HFFc6 (cell line): ENCODE measurements at regions not wholly inside any gene's neighbourhood (a gene's known extent, or its start where the extent isn't known, plus 50 kb on each side); places are given as distances from the start of the nearest gene placed in this dataset.

Source experiments
- DNase-seq: peaks from one replicate; pipeline ENCODE4 v3.0.0-alpha.2; 2018
- H3K27ac Mint-ChIP-seq: 2 replicates; pipeline ENCODE4 v1.8.0; 2020; ENCODE audit warnings: mild to moderate bottlenecking, mixed read lengths
- H3K27me3 Mint-ChIP-seq: 2 replicates; pipeline ENCODE4 v1.8.0; 2021; ENCODE audit warnings: mild to moderate bottlenecking, moderate library complexity, mixed read lengths; ENCODE audit not compliant: insufficient read depth
- H3K36me3 Mint-ChIP-seq: 2 replicates; pipeline ENCODE4 v1.8.0; 2021; ENCODE audit warnings: low read depth, mixed read lengths
- H3K4me1 Mint-ChIP-seq: 2 replicates; pipeline ENCODE4 v1.8.0; 2020; ENCODE audit warnings: low read depth, mixed read lengths
- H3K4me3 Mint-ChIP-seq: 2 replicates; pipeline ENCODE4 v1.8.0; 2020; ENCODE audit warnings: mild to moderate bottlenecking, moderate library complexity, mixed read lengths
- H3K9me3 Mint-ChIP-seq: 2 replicates; pipeline ENCODE4 v1.8.0; 2020; ENCODE audit warnings: mild to moderate bottlenecking, mixed read lengths
- CTCF ChIP-seq: fragments of 200-600 bp; sonication (generic); IDR thresholded peaks from 2 replicates; pipeline ENCODE4 v1.5.0; 2021; ENCODE audit warnings: antibody characterized with exemption, mild to moderate bottlenecking

- H3K4me3 Mint-ChIP-seq: no peak overlapping the region
- no peak for DNase-seq
- 0 out of 2 replicates have a peak, but pooled peaks cover 2% of the 10 kb centered on the region for H3K27me3 Mint-ChIP-seq
- peaks cover 47% of the 10 kb centered on the region for H3K4me1 Mint-ChIP-seq
- H3K9me3 Mint-ChIP-seq: no peaks in the 10 kb centered on the region
- H3K36me3 Mint-ChIP-seq: peaks cover 5% of the 10 kb centered on the region; the same call in 1 of the 2 replicates
- TF ChIP-seq CTCF: no peak
- no peak overlapping the region for H3K27ac Mint-ChIP-seq
These were observed 70.4 kb upstream of the SLC7A11 start for GRCh38 chr4:138312536-138312911.

- Mint-ChIP-seq H3K27me3 (0 out of 2 replicates have a peak, but pooled peaks cover 2% of the 10 kb centered on the region), H3K36me3 (peaks cover 5% of the 10 kb centered on the region; the same call in 1 of the 2 replicates), H3K4me1 (peaks cover 52% of the 10 kb centered on the region), H3K9me3 (no peaks in the 10 kb centered on the region), H3K4me3 (no peak overlapping the region), H3K27ac (no peak overlapping the region; the same call in 1 of the 2 replicates)
- DNase-seq: no peak
- TF ChIP-seq CTCF: no peak
These were observed 69.8 kb upstream of the SLC7A11 start for GRCh38 chr4:138311771-138312535.

- peak overlapping the region; percentile 84 for H3K27ac Mint-ChIP-seq
- DNase-seq: peak; percentile 52
- peaks cover 5% of the 10 kb centered on the region; the same call in 1 of the 2 replicates for H3K36me3 Mint-ChIP-seq
- H3K4me3 Mint-ChIP-seq: peak overlapping the region; percentile 40
- H3K9me3 Mint-ChIP-seq: no peaks in the 10 kb centered on the region
- 0 out of 2 replicates have a peak, but pooled peaks cover 2% of the 10 kb centered on the region for H3K27me3 Mint-ChIP-seq
- peaks cover 52% of the 10 kb centered on the region for H3K4me1 Mint-ChIP-seq
- TF ChIP-seq CTCF: no peak
These were observed 68.8 kb upstream of the SLC7A11 start for GRCh38 chr4:138310991-138311390.

GRCh38 chr4:138310498-138310897, 68.3 kb upstream of the SLC7A11 start:
- TF ChIP-seq CTCF: no peak
- peak overlapping the region; percentile 84 for H3K27ac Mint-ChIP-seq
- no peak overlapping the region for H3K4me3 Mint-ChIP-seq
- H3K4me1 Mint-ChIP-seq: peaks cover 52% of the 10 kb centered on the region
- H3K9me3 Mint-ChIP-seq: no peaks in the 10 kb centered on the region
- H3K27me3 Mint-ChIP-seq: 0 out of 2 replicates have a peak, but pooled peaks cover 2% of the 10 kb centered on the region
- DNase-seq: no peak
- H3K36me3 Mint-ChIP-seq: peaks cover 5% of the 10 kb centered on the region; the same call in 1 of the 2 replicates

- Mint-ChIP-seq H3K27me3 (0 out of 2 replicates have a peak, but pooled peaks cover 2% of the 10 kb centered on the region), H3K4me3 (peak overlapping the region; percentile 46), H3K27ac (peak overlapping the region; percentile 83), H3K36me3 (peaks cover 5% of the 10 kb centered on the region; the same call in 1 of the 2 replicates), H3K9me3 (no peaks in the 10 kb centered on the region), H3K4me1 (peaks cover 52% of the 10 kb centered on the region)
- TF ChIP-seq CTCF: no peak
- DNase-seq: peak; percentile 84
These were observed 66.2 kb upstream of the SLC7A11 start for GRCh38 chr4:138308356-138308755.
